Keratinocyte (primary cell): ENCODE measurements at regions not wholly inside any gene's neighbourhood (a gene's known extent, or its start where the extent isn't known, plus 50 kb on each side); places are given as distances from the start of the nearest gene placed in this dataset.

Experiments
- EZH2 ChIP-seq: IDR thresholded peaks from one replicate; pipeline ENCODE4 v1.6.1; 2012; ENCODE audit warnings: inconsistent platforms, mild to moderate bottlenecking, low read length, moderate library complexity
- TF ChIP-seq, protein P1 (sequence below), 3 experiments: IDR thresholded peaks in 1 of 3; conservative IDR thresholded peaks in 1 of 3; optimal IDR thresholded peaks in 1 of 3; 2 replicates in 2 of 3; 3 replicates in 1 of 3; pipeline versions ENCODE3 to v1.5.1; 2011; ENCODE audit warnings: low read length in 3 of 3, mild to moderate bottlenecking in 3 of 3, moderate library complexity in 2 of 3, control low read depth in 1 of 3, inconsistent platforms in 1 of 3; ENCODE audit not compliant: insufficient read depth in 2 of 3; ENCODE audit errors: extremely low read depth in 1 of 3

DNA sequence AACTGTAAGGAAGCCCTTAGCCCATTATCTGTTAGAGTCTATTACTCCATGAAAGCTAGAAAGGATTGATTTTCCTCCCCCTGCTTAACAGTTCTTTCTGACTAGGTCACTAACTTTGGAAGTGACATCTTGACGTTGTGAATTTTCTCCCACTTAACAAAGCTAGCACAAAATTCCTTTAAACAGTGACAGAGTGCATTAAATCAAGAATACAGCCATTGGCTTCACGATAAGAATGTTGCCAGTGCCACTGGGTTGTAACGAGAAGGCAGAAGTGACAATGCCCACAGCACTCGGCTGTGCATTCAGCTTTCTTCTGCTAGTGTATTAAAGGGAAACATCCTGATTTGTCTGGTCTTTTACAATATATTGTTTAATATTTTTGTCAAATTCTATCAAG, 182.7 kb upstream of the DTNBP1 start:
- no peak for TF ChIP-seq EZH2
- TF ChIP-seq, protein P1, sequence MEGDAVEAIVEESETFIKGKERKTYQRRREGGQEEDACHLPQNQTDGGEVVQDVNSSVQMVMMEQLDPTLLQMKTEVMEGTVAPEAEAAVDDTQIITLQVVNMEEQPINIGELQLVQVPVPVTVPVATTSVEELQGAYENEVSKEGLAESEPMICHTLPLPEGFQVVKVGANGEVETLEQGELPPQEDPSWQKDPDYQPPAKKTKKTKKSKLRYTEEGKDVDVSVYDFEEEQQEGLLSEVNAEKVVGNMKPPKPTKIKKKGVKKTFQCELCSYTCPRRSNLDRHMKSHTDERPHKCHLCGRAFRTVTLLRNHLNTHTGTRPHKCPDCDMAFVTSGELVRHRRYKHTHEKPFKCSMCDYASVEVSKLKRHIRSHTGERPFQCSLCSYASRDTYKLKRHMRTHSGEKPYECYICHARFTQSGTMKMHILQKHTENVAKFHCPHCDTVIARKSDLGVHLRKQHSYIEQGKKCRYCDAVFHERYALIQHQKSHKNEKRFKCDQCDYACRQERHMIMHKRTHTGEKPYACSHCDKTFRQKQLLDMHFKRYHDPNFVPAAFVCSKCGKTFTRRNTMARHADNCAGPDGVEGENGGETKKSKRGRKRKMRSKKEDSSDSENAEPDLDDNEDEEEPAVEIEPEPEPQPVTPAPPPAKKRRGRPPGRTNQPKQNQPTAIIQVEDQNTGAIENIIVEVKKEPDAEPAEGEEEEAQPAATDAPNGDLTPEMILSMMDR (optimal IDR thresholded peaks at IDR 0.05 in 1 of 3, IDR thresholded peaks at IDR 0.05 in 1 of 3, conservative IDR thresholded peaks at IDR 0.05 in 1 of 3; ENCODE audit: extremely low read depth in 1 of 3, insufficient read depth in 2 of 3, low read length in 3 of 3): no peak
